ENCODE measurements at regions not wholly inside any gene's neighbourhood (a gene's known extent, or its start where the extent isn't known, plus 50 kb on each side); places are given as distances from the start of the nearest gene placed in this dataset.

DNA sequence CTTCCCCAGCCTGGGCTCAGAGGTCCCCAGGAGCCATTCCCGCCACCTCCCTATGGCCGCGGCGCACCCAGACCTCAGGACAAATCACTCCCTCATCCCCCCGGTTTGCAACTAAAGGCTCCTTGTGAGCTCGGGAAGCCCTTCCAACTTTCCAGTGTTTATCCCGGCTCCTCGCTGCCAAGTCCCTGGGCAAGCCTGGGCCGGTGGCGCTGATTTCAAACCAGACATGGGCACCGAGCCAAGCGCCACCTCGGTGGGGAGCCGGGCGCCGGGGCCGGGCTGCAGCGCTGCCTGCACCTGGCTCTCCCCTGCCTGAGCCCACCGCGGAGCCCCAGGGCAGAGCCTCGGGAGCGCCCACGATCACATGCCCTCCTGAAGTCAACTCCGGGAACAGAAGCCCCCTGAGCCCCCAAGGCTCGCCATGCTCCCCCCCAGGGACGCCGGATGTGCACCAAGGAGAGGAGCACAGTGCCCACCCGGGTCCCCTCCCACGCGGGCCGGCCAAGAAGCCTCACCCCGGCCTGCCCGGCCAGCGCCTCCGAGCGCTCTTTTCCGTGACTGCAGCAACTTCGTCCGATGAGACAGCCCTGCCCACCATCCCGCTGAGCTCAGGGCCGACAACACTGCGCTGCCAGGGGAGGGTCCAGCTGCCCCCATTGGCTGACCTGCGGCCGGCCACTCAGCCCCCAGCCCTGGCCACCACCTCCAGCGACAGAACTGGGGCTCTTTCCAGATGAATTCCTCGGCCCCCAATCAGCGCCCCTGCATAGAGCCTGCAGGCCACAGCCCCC is 50.0 kb downstream of the NCOR2 start:
- peak; percentile 65 for DNase-seq (ENCODE audit: low read depth)

DNA sequence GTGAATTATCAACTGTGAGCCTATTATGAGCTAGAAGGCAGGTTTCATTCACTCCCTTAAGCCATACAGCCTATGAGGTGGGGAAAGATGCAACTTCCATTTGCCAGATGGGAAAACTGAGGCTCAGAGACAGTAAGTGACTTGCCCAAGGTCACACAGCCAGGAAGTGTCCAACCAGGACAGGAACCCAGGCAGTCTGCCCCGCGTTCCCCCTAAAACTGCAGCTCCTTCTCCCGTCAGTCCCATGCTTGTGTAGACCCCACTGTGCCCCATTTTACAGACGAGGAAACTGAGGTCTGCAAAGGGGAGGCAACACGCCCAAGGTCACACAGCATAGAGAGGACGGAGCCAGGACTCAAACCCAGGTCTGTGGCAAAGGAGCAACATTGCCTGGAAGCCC is 50.6 kb downstream of the NCOR2 start:
- DNase-seq (ENCODE audit: low read depth) = no peak

DNA sequence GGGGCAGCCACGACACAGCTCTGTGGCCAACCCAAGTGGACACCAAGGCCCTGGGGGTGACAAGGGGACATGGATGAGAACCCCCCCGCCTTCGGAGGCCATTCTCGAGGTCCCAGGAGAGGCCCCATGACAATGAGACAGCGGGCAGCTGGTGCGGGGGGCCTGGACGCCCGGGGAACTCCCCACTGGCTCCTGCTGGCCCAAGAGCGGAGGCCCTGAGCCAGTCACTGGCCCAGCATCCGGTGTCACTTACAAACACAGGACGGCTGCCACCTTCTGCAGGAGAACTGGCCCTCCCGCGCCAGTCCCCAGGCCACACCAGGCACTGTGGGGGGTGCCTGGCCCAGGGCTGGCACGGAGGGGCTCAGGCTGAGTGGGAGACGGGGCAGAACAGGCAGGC is 51.4 kb downstream of the NCOR2 start:
- DNase-seq (ENCODE audit: low read depth) = no peak

DNA sequence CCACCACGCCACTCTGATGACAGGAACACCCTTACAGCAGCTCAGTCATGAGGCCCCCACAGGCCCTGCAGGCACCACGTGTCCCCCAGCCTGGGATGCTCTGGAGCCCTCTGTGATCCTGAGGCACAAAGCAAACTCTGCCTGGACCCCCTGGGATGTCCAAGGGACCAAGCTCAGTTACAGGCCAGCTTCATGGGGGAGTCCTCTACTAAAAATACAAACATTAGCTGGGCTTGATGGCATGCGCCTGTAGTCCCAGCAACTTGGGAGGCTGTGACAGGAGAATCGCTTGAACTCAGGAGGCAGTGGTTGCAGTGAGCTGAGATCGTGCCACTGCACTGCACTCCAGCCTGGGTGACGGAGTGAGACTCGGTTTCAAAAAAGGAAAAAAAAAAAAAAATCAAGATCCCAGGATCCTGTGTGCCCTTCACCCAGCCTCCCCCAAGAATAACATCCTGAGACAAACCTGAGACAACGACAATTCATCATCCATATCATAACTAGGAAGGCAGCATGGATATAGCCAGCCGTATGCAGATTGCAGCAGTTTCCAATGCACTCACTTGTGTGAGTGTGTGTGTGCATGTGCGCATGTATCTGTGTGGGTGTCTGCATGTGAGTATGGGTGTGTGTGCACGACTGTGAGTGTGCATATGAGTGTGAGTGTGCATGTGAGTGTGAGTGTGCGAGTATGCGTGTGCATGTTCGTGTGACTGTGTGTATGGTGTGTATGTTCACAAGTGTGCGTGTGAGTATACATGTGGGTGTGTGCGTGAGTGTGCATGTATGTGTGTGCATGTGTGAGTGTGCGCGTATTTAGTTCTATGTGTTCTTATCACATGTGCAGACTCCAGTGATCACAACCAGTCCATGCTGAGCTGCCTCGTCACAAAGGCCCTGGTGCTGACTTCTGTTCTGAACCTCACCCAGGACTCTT is 52.1 kb downstream of the NCOR2 start:
- no peak for DNase-seq (ENCODE audit: low read depth)

DNA sequence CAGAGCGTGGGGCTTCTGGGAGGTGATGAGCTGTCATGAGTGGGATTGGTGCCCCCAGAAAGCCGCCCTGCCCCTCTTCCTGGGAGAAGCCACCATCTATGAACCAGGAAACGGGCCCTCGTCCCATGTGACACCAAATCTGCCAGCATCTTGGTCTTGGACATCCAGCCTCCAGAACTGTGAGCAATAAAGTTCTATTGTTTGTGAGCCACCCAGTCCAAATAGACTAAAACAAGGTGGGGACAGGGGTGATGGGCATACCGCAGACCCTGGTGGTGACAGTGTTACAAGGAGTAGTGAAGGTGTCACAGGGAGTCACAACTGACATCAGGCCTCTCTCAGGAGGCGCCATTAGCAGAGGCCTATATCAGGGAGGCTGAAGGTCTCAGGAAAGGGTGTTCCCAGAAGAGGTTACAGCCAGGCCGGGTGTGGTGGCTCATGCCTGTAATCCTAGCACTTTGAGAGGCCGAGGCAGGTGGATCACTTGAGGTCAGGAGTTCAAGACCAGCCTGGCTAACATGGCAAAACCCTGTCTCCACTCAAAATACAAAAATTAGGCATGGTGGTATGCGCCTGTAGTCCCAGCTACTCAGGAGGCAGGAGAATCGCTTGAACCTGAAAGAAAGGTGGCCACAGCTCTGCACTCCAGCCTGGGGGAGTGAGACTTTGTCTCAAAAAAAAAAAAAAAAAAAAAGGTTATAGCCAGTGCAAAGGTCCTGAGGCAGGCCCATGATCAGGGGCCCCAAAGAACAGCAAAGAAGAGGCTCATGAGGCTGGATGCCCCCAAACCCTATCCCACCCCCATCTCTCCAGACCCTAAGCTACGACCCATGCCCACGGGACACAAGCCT is 53.0 kb downstream of the NCOR2 start:
- DNase-seq (ENCODE audit: low read depth) = no peak

DNA sequence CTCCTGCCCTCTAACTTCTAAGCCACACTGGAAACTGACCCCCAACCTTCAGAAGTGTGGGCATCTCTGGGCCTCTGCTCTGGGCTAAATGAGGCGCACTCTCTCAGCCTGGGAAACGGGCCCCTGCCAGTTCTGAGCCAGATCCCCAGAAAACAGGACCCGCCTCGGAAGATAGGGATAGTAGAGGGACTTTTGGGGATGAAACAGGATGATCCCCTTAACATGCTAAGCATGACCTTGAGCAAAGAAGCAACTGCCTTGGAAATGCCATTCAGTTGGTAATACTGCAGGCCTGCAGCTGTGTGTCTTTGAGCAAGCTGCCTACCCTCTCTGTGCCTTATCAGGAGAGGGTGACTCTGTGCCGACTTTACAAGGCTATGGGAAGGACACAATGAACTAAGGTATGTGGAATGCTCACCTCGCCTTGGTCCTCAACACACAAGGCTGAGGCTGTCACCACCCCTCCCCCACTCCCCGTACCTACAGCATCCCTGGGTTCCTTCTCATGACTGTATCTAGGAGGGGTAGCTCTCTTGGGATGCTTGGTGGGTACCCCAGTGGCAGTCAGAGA is 54.0 kb downstream of the NCOR2 start:
- peak; percentile 27 for DNase-seq (ENCODE audit: low read depth)

DNA sequence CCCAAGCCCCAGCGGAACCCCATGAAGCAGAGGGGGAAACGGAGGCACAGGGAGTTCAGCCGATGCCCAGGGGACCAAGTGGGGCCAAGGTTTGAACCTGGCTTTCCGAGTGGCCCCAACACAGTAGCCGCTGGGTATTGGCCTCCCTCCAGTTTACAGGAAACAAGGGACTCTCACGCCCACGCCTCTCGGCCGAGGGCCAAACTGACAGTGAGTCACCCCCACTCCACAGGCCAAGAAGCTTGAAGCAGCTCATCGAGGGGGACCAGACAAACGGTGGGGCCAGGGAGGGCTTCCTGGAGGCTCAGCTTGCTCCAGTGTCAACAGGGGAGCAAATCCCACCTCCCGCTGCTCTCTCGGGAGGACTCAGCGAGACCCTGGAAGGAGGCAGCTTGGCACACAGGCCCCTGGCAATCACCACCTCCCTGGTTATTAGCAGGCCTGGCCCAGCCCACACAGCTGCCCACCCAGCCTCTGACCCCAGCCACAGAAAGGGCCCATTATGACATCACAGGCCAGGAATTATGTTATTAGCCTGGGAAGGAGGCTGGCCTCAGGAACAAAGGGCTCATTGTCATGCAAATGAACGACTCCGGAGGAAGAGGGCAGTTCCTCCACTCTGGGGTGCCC is 54.6 kb downstream of the NCOR2 start:
- peak; percentile 96 for DNase-seq (ENCODE audit: low read depth)

DNA sequence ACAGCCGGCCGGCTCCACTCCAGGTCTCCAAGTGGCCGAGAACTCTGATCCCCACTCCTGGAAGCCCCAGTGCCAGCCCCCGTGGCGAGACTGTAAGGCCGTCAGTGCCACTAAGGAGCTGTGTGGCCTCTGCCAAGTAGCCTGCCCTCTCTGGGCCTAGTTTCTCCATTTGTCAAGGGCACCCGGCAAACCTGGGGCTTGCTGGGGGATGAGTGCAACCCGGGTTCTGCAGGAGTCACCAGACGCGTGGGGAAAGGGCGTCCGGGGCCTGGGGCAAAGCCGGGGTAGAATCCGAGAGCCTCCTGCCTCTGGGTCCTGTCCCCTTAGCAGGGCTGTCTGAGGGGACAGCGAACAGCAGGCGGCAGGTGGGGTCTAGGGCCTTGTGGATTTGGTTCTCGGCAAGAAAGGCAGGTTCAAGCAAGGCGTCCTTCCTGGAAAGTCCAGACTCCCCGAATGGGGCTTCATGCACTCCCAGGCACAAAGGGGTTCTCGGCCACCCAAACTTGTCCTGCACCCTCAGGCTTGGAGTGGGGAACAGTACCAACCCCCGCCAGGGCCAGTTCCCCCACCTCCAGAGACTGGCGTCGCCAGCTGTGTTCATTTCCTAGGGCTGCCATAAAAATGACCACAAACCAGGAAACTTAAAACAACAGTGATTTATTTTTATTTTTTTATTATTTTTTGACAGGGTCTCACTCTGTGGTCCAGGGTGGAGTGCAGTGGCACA is 56.0 kb downstream of the NCOR2 start:
- no peak for DNase-seq (ENCODE audit: low read depth)

DNA sequence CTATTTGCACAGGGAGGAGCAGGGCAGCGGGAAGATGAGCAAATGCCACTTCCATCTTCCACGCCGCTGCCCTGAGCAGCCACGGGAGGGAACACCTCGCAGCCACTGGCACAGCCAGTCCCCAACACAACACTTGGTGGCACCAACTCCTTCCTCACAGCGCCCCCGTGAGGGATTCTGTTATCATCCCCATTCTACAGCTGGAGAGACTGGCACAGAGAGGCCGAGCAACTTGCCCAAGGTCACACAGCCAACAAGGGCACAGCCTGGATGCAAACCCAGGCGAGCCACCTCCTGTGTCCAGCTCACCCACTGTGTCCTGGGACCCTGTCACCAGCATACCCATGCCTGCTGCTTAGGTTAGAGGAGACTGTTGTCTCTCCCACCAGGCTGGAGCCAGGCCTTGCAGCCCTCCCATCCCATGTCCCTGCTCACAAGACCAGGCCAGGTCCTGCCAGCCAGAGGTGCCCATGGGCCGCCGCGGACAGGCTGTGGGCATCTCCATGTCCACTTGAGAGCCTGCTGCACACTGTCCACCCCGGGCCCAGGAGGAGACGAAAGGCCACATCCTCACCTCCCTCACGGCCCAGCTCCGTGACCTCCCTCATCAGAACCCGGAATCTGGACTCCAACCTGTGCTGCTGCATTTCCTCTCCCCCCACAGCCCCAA is 57.0 kb downstream of the NCOR2 start:
- DNase-seq (ENCODE audit: low read depth) = peak; percentile 20

DNA sequence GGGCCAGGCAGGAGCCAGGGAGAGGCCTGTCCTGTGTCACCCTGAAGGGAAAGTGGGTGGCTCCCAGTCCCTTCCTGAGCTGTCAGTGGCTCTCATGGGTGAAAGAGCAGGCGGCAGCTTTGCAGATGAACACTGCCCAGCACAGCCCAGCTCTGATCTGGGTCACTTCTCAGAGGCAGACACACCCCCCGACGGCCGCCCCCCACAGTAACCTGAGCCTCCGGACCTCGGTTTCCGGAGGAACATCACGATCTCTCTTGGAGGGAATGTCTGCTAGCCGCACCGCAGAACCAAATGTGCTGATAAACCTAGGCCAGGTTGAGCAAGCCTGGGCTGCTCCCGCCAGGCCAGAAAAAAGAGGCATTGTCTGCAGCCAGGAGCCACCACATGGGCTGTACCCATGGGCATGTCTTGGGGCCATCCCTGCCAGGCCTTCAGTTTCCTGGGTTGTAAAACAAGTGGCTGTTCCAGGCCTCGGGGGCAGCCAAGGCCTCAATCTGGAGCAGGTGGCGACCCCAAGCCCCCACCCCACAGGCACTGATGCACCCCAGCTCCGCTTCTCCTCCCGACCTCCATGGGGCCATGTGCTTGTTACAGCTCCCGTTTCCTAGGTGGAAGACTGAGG is 57.6 kb downstream of the NCOR2 start:
- peak; percentile 89 for DNase-seq (ENCODE audit: low read depth)

DNA sequence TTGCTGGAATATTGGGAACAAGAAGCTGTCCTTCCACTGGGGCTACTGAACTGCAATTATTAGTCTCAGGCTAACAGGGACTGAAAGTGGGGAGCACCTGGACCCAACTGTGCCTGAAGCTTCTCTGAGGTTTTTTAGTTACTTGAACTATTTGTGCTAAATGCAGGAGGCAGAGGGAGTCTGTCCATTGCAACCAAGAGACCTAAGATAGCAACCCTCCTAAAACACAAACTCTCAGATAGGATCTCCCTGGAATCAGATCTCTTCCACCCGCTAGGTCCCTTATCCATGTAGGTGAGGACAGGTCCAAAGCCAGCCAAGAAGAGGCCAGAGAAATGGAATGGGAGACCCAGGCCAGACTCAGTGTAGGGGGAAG is 58.1 kb downstream of the NCOR2 start:
- DNase-seq (ENCODE audit: low read depth) = peak; percentile 15

DNA sequence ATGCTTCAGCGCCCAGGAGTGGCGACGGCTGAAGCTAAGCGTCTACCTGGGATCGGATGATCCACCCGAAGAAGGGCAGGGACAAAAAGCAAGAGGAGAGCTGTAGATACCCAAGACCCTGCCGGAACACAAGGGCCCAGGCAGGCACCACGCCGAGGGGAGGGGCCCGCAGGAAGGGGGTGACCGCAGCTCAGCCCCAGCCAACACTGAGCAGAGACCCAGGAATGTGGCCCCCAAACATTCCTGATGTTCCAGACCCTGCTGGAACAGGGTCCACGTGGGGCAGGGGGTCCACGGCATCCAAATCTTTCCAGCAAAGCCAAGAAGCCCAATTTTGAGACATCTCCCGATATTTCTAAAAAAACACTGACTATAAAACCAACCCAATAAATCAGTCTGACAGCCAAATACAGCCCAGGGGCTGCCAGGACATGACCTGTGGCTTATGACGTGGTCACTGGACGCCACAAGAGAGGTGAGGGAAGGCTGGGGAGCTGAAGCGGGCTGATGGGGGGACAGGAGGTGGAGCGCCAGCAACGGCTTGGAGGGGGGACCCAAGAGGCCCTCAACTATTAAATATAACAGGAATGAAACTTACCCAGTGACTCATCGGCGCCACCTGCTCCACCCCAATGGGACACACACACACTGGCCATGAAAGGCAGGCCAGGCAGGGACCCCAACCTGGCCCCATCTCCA is 58.9 kb downstream of the NCOR2 start:
- peak; percentile 46 for DNase-seq (ENCODE audit: low read depth)

DNA sequence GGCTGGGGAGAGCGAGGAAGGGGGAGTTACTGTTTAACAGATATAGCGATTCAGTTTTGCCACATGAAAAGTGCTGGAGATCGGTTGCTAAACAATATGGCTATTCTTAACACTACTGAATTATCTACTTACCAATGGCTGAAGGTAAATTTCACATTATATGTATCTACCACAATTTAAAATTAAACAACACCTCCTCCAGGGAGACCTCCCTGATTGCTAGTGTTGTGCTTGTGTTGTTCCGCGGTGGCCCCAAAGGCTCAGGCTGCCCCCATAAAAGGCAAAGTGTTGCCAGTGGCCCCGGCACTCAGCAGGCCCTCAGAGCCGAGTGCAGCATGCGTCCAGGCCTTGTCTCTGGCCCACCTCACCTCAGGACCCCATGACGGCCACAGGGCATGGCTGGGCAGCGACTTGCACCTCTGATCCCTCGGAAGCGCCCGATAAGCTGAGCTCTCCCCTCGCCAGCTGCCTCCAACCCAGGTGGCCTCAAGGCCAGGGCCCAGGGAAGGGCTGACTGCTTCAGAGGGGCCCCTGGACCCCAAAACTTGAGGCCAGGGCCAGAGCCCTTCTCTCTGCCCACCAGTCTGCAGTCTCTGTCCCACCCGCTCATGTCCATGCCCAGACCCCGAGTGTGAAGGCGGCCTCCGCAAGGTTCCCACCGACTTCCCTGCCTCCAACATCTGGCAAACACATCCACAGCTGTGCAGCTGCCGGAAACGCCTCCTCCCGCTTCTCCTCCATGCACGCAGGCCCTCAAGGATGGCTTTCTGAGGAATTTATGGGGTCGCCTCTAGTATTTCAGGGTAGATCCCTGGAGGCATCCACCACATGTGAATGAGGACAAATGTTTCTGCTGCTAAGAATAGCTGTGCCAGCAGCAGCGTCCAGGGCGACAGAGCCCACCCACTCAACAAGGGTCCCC is 60.0 kb downstream of the NCOR2 start:
- DNase-seq (ENCODE audit: low read depth) = peak; percentile 70

DNA sequence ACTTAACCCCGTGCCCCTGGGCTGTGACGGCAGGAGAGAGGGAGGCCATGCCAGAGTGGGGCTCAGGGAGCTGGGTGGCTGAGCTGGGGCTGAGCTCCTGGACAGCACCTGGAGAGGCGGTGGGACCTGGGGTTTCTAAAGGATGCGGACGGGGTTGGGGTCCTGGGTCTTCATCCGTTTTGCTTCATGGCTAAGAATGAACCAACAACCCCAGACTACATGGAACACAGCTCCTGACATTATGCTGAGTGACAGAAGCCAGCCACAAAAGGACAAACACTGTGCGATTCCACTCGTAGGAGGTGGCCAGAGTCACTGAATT is 60.6 kb downstream of the NCOR2 start:
- DNase-seq (ENCODE audit: low read depth) = no peak

DNA sequence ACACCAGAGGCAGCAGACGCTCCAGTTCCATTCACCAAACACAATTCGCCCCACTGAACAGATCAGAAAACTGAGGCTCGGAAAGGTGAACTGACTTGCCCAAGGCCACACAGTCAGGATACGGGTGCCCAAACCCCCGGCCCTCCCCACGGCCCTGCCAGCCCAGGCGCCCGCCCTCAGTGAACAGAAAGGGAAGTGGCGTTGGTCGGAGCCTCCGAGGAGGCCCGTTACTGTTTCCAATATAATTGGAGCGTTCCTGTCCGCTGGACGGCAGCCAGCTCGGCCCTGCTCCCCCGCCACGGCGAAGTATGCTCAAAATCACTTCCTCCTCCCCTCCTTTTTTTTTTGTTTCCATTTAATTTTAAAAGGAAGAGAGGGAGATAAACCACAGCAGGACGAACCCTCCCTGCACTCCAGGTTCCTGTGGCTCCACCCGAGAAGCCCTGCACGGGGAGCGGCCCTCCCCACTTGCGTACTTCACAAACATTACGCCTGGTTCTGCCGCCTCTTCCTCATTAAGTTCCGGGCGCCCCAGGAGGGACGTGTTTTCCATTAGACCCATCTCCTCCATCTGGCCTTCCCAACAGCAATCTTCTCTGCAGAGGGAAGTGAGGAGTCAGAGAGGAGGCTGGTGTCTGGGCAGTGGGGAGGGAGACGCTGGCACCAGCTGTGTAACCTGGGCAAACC is 61.1 kb downstream of the NCOR2 start:
- DNase-seq (ENCODE audit: low read depth) = peak; percentile 86

DNA sequence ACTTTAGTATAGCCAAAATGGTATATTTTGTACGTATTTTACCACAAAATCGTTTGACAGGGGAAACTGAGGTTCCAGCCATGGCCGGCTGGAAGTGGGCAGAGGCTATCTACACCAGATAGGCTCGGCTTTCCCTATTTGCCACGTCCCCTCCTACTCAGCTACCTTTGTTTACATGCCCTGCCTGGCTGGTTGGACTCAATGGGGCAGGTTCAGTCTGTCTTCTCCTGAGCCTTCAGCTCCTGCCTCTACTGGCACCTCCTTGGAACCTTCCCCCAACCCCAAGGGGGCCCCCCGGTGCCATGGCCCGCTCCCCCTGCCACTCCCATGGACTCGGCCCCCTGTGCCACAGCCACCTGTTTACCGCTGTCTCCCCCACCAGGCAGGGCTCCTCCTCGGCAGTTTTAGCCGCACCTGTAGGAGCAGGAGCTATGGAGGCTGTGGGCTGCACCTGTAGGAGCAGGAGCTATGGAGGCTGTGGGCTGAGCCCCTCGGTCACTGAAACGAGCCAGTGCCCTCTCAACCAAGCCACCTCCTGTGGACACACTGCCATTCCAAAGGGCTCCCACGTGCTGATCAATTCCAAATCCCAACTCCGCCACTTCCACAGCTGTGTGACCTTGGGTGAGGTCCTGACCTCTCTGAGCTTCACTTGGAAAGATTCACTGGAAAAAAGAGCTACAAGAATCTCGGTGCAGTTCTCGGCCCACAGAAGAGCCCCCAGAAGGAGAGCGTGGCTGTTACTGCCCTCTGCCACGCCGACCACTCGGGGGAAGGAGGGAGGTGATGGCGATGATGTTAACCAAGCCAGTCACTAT is 62.2 kb downstream of the NCOR2 start:
- DNase-seq (ENCODE audit: low read depth) = no peak
